HG03135 (cell line): ENCODE measurements at regions not wholly inside any gene's neighbourhood (a gene's known extent, or its start where the extent isn't known, plus 50 kb on each side); places are given as distances from the start of the nearest gene placed in this dataset.
A peak's percentile ranks its signal among the peaks of the same experiment; 100 is the strongest.

Experiments
- ATAC-seq: cut with Tn5 transposase; IDR thresholded peaks from one replicate; pipeline ENCODE4 v1.9.1; 2021; ENCODE audit warnings: mild to moderate bottlenecking, moderate library complexity; ENCODE audit not compliant: unreplicated experiment

GRCh38 chr4:176005766-176006165, 59.9 kb upstream of the WDR17 start:
- ATAC-seq, result no peak

- ATAC-seq, result no peak
Observed at GRCh38 chr4:176009254-176009653, 56.4 kb upstream of the WDR17 start.

- ATAC-seq, result no peak
Observed at GRCh38 chr4:176011529-176011928, 54.1 kb upstream of the WDR17 start.

- ATAC-seq, result peak; percentile 95
Observed at GRCh38 chr4:176013476-176014247, 52.0 kb upstream of the WDR17 start.

- no peak for ATAC-seq
Observed at GRCh38 chr4:176014583-176015108, 51.0 kb upstream of the WDR17 start.
